Endothelial cell of umbilical vein (primary cell): ENCODE measurements at regions not wholly inside any gene's neighbourhood (a gene's known extent, or its start where the extent isn't known, plus 50 kb on each side); places are given as distances from the start of the nearest gene placed in this dataset.

Source experiments
- BruUV-seq: library from RNA; stranded (reverse); fragments of 400-500 nt; replicated peaks from 2 replicates; lab custom pipeline; 2021; lab: Mats Ljungman, UMichigan
- CTCF ChIA-PET: fragments of 300-600, 350-600 bp; sonication (Branson Sonifier 250); formaldehyde crosslinking; loops from one replicate; lab custom pipeline; 2021; ENCODE audit warnings: antibody characterized with exemption, inconsistent platforms; lab: Charles Lee
- POLR2A ChIA-PET: fragments of 300-600, 350-600 bp; sonication (Branson Sonifier 250); formaldehyde crosslinking; loops from one replicate; lab custom pipeline; 2021; ENCODE audit warnings: antibody characterized with exemption, inconsistent platforms; lab: Charles Lee
- DNase-seq: peaks from one replicate; pipeline ENCODE4 v3.0.0-alpha.2; 2011; ENCODE audit warnings: low read depth, low spot score
- FAIRE-seq: peaks from 2 replicates; lab custom pipeline; 2011; peaks lifted over from hg19 to GRCh38; lab: Jason Lieb, UNC
- H2AFZ ChIP-seq: 2 replicates; pipeline ENCODE4 v1.6.0; 2012; ENCODE audit warnings: low read depth, low read length, control low read depth, inconsistent platforms
- H3K27ac ChIP-seq: 2 replicates; pipeline ENCODE4 v1.5.1; 2011; ENCODE audit warnings: low read depth, mild to moderate bottlenecking, control low read depth, low read length, moderate library complexity; ENCODE audit not compliant: insufficient read depth
- H3K27me3 ChIP-seq, 2 experiments: 2 replicates each; pipeline versions ENCODE4 v1.6.0 to v1.6.1; 2011; ENCODE audit warnings: low read length in 2 of 2, mixed read lengths in 1 of 2; ENCODE audit not compliant: control insufficient read depth in 2 of 2, insufficient read depth in 2 of 2
- H3K36me3 ChIP-seq, 2 experiments: 2 replicates in 1 of 2; 3 replicates in 1 of 2; pipeline ENCODE4 v1.5.1; 2011; ENCODE audit warnings: low read length in 2 of 2, mild to moderate bottlenecking in 1 of 2, moderate library complexity in 1 of 2; ENCODE audit not compliant: control insufficient read depth in 2 of 2, insufficient read depth in 2 of 2; ENCODE audit errors: extremely low read depth in 1 of 2
- H3K4me1 ChIP-seq: 3 replicates; pipeline ENCODE4 v1.5.1; 2011; ENCODE audit warnings: mild to moderate bottlenecking, low read length; ENCODE audit not compliant: control insufficient read depth, insufficient read depth; ENCODE audit errors: extremely low read depth
- H3K4me2 ChIP-seq: 2 replicates; pipeline ENCODE4 v1.6.1; 2011; ENCODE audit warnings: low read length, control low read depth, mixed read lengths; ENCODE audit not compliant: insufficient read depth
- H3K4me3 ChIP-seq, 3 experiments: fragments of 200-600 bp in 1 of 3; sonication (generic), shearing (Covaris generic) in 1 of 3; replicated peaks in 1 of 3; 2 replicates each; pipeline ENCODE4 v1.5.1; 2011 to 2016; ENCODE audit warnings: control low read depth in 3 of 3, low read length in 3 of 3, mild to moderate bottlenecking in 2 of 3, inconsistent platforms in 1 of 3, low read depth in 1 of 3, moderate library complexity in 1 of 3; ENCODE audit not compliant: insufficient read depth in 1 of 3
- H3K79me2 ChIP-seq: 2 replicates; pipeline ENCODE4 v1.6.0; 2012; ENCODE audit warnings: low read length, inconsistent platforms; ENCODE audit not compliant: control insufficient read depth, insufficient read depth
- H3K9ac ChIP-seq: replicated peaks from 2 replicates; pipeline ENCODE3; 2011; ENCODE audit warnings: low read length, control low read depth; ENCODE audit not compliant: insufficient read depth; ENCODE audit errors: extremely low read depth
- H3K9me1 ChIP-seq: replicated peaks from 3 replicates; pipeline ENCODE4 v1.6.0; 2011; ENCODE audit warnings: mild to moderate bottlenecking, low read length; ENCODE audit not compliant: control insufficient read depth, insufficient read depth; ENCODE audit errors: extremely low read depth
- H3K9me3 ChIP-seq: replicated peaks from 2 replicates; pipeline ENCODE4 v1.5.1; 2012; ENCODE audit warnings: low read length, inconsistent platforms; ENCODE audit not compliant: control insufficient read depth, insufficient read depth
- H4K20me1 ChIP-seq: replicated peaks from 2 replicates; pipeline ENCODE3; 2011; ENCODE audit warnings: mild to moderate bottlenecking, low read length; ENCODE audit not compliant: control insufficient read depth, insufficient read depth; ENCODE audit errors: extremely low read depth
- CTCF ChIP-seq, 2 donors: IDR thresholded peaks; 1 replicate in 1 of 2; 2 replicates in 1 of 2; pipeline ENCODE4 v1.5.1; 2011; ENCODE audit warnings: low read length in 2 of 2, mild to moderate bottlenecking in 2 of 2, moderate library complexity in 2 of 2, control low read depth in 1 of 2, inconsistent platforms in 1 of 2, low read depth in 1 of 2; ENCODE audit not compliant: insufficient read depth in 1 of 2; ENCODE audit errors: extremely low read depth in 1 of 2
- EZH2 ChIP-seq: IDR thresholded peaks from 2 replicates; pipeline ENCODE4 v1.6.1; 2012; ENCODE audit warnings: borderline replicate concordance, low read depth, mild to moderate bottlenecking, moderate library complexity, low read length, inconsistent platforms; ENCODE audit not compliant: severe bottlenecking
- GATA2 ChIP-seq: IDR thresholded peaks from 2 replicates; pipeline ENCODE4 v1.7.0; 2011; ENCODE audit warnings: low read depth, mild to moderate bottlenecking, moderate library complexity, mixed read lengths, low read length; ENCODE audit not compliant: insufficient read length, insufficient read depth
- JUN ChIP-seq: IDR thresholded peaks from 2 replicates; pipeline ENCODE4 v1.6.1; 2011; ENCODE audit warnings: borderline replicate concordance, low read depth; ENCODE audit not compliant: insufficient read length, insufficient read depth
- MAX ChIP-seq: IDR thresholded peaks from 2 replicates; pipeline ENCODE4 v1.6.1; 2011; ENCODE audit not compliant: insufficient read depth, insufficient read length
- MYC ChIP-seq: IDR thresholded peaks from one replicate; pipeline ENCODE4 v1.6.1; 2011; ENCODE audit warnings: mild to moderate bottlenecking, low read depth, low read length
- POLR2AphosphoS5 ChIP-seq: IDR thresholded peaks from 2 replicates; pipeline ENCODE4 v1.6.1; 2012; ENCODE audit warnings: low read depth, mild to moderate bottlenecking, control low read depth, low read length, moderate library complexity; ENCODE audit not compliant: insufficient read depth
- dilution Hi-C: fragments of 300-500 bp; cut with MboI; formaldehyde crosslinking; loops from one replicate; pipeline ENCODE4 v1.15.0; 2019; ENCODE audit warnings: low sequenced_read_pairs; ENCODE audit not compliant: extremely low pct_ligation_motif_present
- intact Hi-C: fragments of 100-400 bp; cut with micrococcal nuclease; formaldehyde crosslinking; loops from one replicate; pipeline ENCODE4 v1.10.0; 2022

GRCh38 chr4:27387711-27388110 lies 527.1 kb downstream of the STIM2 start:
- no peak overlapping the region for H3K4me3 ChIP-seq
- CTCF ChIA-PET, result no interaction called here
- H2AFZ ChIP-seq, result no peak overlapping the region
- FAIRE-seq, result no peak
- POLR2A ChIA-PET, result no interaction called here
- no peaks in the 10 kb centered on the region for H4K20me1 ChIP-seq
- dilution Hi-C loops, result no loop called here
- no peaks in the 10 kb centered on the region for H3K79me2 ChIP-seq
- no TSS peak for BruUV-seq
- intact Hi-C loops, result no loop called here
- H3K36me3 ChIP-seq, result no peaks in the 10 kb centered on the region
- no peak overlapping the region for H3K27ac ChIP-seq
- TF ChIP-seq JUN, result no peak
- no peak for TF ChIP-seq MAX
- no peak for TF ChIP-seq POLR2AphosphoS5
- TF ChIP-seq CTCF (IDR thresholded peaks at IDR 0.05; ENCODE audit: extremely low read depth in 1 of 2, insufficient read depth in 1 of 2, low read depth in 1 of 2, low read length in 2 of 2), result no peak
- TF ChIP-seq GATA2, result no peak
- no peak for TF ChIP-seq EZH2
- no peaks in the 10 kb centered on the region for H3K4me1 ChIP-seq
- no peak for DNase-seq
- H3K9me1 ChIP-seq, result no peaks in the 10 kb centered on the region
- H3K27me3 ChIP-seq, result no peaks in the 10 kb centered on the region
- H3K9me3 ChIP-seq, result no peaks in the 10 kb centered on the region
- no peak overlapping the region for H3K4me2 ChIP-seq
- H3K9ac ChIP-seq, result no peak overlapping the region

- H4K20me1 ChIP-seq, result no peaks in the 10 kb centered on the region
- intact Hi-C loops, result no loop called here
- H3K79me2 ChIP-seq, result no peaks in the 10 kb centered on the region
- H3K4me3 ChIP-seq, result no peak overlapping the region
- POLR2A ChIA-PET, result no interaction called here
- DNase-seq (no peak), FAIRE-seq (no peak)
- no peaks in the 10 kb centered on the region for H3K9me1 ChIP-seq
- dilution Hi-C loops, result no loop called here
- no peaks in the 10 kb centered on the region for H3K4me1 ChIP-seq
- no peak overlapping the region for H3K4me2 ChIP-seq
- H3K9me3 ChIP-seq, result peaks cover 2% of the 10 kb centered on the region
- TF ChIP-seq GATA2, result no peak
- TF ChIP-seq MYC, result no peak
- no peak for TF ChIP-seq CTCF (IDR thresholded peaks at IDR 0.05; ENCODE audit: extremely low read depth in 1 of 2, insufficient read depth in 1 of 2, low read depth in 1 of 2, low read length in 2 of 2)
- TF ChIP-seq MAX, result no peak
- H3K27me3 ChIP-seq, result no peaks in the 10 kb centered on the region
- no peak overlapping the region for H2AFZ ChIP-seq
- H3K9ac ChIP-seq, result no peak overlapping the region
- H3K36me3 ChIP-seq, result no peaks in the 10 kb centered on the region
- BruUV-seq, result no TSS peak
- CTCF ChIA-PET, result no interaction called here
- H3K27ac ChIP-seq, result no peak overlapping the region
Measured at GRCh38 chr4:27397886-27398285, 537.2 kb downstream of the STIM2 start.
